GM21423 (cell line): ENCODE measurements at regions not wholly inside any gene's neighbourhood (a gene's known extent, or its start where the extent isn't known, plus 50 kb on each side); places are given as distances from the start of the nearest gene placed in this dataset.
"Not testable (repeated sequence)": the region's sequence is repeated elsewhere in the genome, so short reads cannot be mapped to it uniquely, and the experiment has no call there.

Experiments used
- ATAC-seq: cut with Tn5 transposase; IDR thresholded peaks from one replicate; pipeline ENCODE4 v1.9.1; 2021; ENCODE audit warnings: mild to moderate bottlenecking, moderate library complexity; ENCODE audit not compliant: unreplicated experiment

DNA sequence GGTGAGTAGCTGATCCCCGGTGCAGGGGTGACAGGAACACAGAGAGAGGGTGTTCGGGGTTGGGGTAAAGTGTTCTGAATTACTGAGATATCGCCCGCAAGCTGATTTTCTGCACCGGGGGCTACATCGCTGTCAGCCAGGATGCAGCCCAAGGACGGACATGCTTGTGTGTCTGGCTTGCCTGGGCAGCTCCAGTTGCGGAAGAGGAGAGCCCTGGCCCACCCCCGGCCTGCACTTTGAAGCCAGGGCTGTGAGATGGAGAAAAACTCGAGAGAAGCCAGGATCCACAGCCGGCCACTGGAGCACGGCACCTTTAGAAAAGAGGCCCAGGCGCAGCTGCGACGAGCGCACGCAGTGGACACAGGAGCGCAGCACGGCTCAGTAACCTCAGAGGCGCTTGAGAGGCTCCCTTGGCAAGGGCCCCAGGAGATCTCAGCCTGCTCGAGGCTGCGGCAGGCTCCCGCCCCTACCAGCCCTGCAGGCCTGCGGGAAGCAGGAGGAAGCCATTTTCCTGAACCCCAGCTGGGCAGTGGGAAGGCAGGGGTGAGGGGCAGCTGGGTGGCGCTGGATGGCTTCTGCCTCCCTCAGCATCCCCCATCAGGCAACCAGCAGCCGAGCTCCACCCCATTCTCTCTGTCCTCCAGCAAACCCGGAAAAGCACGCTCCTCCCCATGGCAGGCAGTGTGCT, 59.2 kb downstream of the C9orf50 start:
- no peak for ATAC-seq

- no peak for ATAC-seq
Observed at GRCh38 chr9:129560881-129561306, 60.0 kb downstream of the C9orf50 start.

- no peak for ATAC-seq
Observed at GRCh38 chr9:129559506-129559881, 61.4 kb downstream of the C9orf50 start.

GRCh38 chr9:129558551-129559505, 62.1 kb downstream of the C9orf50 start:
- ATAC-seq: no peak

GRCh38 chr9:129558063-129558550, 62.8 kb downstream of the C9orf50 start:
- ATAC-seq: no peak

DNA sequence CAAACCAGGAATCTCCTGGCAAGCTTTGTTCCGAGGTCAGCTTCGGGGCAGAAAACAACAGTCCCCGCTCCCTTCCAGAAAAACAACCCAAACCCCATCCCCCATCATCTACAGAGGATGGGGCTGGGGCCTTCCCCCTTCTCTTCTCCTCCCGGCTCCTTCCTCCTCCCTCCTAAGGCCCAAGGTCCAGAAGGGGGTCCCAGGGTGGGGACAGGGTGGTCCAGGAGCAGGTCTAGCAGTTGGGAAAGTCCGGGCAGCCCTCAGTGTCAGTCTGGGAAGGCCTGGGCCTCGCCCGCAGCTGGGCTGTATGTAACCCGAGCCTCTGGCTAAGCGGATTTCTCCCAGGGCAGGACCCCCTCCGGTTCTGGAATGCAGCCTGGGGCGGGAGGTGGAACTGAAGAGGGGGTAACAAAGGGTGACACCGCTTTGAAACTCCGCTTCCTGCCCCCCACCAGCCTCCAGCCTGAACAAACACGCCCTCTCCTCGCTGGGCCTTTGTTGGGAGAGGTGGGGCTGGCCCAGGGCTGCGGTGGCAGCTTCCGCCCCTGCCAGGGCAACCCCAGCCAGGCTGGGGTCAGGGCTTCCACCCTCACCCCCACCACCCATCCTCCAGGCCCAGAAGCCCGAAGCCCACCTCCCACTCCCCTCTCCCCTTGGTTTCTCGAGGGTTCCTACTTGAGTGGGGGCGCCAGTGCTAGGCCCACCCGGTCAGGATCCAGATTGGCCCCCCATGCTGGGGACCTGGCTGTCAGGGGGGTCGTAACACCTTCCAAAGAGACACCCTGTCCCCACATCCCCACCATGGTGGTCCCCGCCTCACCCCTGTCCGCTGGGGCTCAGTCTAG, 63.5 kb downstream of the C9orf50 start:
- ATAC-seq: no peak

DNA sequence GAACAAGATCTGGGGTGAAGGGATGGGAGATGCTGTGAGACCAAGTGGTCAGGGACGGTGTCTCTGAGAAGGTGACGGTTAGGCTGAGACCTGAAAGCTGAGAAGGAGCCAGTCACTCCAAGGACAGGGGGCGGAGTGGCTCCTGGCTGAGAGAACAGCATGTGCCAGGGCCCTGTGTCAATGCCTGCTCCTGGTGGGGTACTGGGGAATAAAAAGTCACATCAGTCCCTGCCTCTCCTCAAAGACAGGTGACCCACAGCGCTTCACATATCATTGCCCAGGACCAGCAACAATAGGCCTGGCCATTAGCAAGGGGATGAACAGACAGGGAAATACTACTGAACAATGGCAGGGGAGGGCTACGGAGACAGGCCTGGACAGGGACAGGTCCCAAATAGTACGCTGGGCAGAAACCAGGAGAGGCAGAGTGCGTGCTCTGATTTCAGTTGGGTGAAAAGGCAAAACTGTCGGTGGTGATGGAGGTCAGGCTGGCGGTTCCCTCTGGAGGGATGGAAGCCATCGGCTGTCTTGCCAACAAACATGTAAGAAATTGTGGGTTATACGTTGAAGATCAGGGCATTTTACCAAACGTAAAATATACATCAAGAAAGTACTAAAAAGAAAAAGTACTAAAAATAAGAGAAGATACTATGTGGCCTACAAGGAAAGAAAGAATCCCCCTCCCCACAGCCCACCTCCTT, 64.3 kb downstream of the C9orf50 start:
- ATAC-seq: no peak

- ATAC-seq: no peak
Observed at GRCh38 chr9:129555512-129556215, 65.2 kb downstream of the C9orf50 start.

- ATAC-seq: no peak
Observed at GRCh38 chr9:129554649-129555048, 66.3 kb downstream of the C9orf50 start.

DNA sequence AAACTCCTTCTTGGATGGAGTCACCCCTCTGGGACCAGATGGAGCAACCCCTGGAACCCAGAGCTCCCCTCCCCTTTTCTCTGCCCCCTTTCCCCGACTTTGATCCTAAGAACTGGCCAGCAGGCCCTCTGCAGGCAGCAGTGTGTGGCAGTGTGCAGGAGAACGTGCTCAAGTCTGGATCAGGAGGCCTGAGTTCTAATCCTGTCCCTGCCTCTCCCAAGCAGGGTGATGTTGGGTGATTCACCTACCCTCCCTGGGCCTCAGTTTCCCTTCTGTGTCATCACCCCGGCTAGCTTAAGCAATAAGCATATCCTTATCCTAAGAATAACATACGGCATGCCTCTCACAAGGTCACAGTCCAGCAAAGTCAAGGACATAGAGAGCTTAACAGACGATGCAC, 67.6 kb downstream of the C9orf50 start:
- ATAC-seq: no peak

- no peak for ATAC-seq
Observed at GRCh38 chr9:129552064-129552463, 68.8 kb downstream of the C9orf50 start.

DNA sequence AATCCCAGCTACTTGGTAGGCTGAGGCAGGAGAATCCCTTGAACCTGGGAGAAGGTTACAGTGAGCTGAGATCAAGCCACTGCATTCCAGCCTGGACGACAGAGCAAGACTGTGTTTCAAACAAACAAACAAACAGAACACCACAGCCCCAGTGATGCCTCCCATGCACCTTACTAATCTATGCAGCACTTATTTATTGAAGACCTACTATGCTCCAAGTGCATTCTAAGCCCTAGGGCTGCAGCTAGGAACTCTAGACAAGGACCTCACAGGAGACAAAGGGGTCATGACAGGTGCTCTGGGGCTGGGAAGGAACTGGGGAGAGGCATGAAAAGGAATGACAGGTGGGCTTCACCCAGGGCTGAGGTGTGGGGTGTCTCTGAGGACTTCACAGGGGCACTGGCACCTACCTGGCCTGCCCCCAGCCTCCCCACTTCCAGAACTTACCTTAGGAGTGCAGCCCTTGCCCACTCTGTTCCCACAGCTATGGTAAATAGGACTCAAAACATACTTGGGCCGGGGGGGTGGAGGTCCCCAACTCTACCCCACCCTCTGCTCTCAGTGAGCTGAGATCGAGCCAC, 69.4 kb downstream of the C9orf50 start:
- ATAC-seq: no peak

DNA sequence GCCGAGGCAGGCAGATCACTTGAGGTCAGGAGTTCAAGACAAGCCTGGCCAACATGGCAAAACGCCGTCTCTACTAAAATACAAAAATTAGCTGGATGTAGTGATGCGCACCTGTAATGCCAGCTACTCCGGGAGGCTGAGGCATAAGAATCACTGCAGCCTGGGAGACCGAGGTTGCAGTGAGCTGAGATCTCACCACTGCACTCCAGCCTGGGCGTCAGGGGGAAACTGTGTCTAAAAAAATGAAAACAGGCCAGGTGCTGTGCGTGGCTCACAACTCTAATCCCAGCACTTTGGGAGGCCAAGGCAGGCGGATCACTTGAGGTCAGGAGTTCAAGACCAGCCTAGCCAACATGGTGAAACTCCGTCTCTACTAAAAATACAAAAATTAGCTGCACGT, 69.9 kb downstream of the C9orf50 start:
- ATAC-seq: not testable (repeated sequence)

DNA sequence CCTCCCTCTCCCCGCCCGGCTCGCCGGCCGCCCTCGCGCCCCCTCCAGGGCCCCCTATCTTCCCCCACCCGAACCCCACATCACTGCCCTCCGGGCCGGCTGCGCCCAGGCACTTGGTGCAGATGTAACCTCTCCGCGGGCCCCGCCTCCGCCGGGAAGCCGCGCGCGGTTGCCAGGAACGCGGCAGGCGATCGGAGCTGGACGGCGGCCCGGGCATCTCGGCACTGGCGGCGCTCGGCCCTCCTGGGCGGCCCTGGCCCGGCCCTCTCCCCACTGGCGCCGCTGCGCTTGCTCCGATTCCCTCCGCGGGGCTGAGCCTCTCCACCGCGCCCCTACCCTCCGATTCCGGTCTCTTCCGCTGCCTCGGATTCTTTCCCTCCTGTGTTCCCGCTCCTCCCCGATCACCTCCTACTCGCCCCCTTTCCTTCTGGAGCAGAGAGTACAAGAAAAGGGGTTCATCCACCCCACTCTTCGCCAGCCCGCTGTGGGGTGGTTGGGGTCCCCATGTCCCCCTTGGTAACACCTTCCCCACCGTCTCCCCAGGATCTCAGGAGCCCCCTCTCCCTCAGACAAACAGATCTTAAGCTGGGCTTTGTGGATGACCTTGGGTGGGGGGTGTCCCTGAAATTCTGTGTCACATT, 70.6 kb downstream of the C9orf50 start:
- no peak for ATAC-seq

DNA sequence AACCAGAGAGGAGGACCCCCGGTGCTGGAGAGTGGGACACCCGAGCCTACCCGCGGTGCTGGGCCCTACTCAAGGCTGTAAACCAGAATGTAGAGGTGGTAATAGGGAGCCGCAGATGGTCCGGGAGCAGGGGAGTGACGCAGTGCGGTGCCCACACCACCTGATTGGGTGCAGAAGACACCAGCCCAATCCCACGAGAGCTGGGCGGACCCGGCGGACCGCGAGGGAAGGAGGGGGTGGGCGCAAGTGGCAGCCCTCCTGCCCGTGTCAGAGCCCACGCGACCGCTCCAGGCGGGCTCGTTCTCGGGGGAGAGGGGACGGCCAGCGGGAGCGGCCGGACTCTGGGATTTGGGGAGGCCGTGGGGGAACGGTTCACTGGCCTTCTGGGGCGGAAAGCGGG, 71.2 kb downstream of the C9orf50 start:
- ATAC-seq: no peak

DNA sequence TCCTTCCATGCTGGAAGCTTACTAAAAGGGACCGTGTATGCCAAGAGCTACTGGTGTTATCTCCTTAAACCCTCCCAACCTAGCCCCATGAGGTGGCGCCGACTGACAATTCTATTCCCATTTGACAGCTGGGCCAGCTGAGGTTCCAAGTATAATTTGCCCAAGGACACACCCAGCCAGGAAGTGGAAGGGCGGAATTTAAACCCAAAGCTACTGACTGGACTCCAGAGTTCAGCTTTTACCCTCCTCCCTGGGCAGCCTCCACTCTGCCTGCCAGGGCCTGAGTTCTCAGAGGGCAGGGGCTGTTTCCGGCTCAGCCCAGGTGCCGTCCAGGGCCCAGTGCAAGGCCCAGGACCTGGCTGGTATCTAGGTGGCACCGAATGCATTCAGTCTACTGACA, 71.8 kb downstream of the C9orf50 start:
- ATAC-seq: no peak

- no peak for ATAC-seq
Observed at GRCh38 chr9:129548571-129549135, 72.2 kb downstream of the C9orf50 start.

DNA sequence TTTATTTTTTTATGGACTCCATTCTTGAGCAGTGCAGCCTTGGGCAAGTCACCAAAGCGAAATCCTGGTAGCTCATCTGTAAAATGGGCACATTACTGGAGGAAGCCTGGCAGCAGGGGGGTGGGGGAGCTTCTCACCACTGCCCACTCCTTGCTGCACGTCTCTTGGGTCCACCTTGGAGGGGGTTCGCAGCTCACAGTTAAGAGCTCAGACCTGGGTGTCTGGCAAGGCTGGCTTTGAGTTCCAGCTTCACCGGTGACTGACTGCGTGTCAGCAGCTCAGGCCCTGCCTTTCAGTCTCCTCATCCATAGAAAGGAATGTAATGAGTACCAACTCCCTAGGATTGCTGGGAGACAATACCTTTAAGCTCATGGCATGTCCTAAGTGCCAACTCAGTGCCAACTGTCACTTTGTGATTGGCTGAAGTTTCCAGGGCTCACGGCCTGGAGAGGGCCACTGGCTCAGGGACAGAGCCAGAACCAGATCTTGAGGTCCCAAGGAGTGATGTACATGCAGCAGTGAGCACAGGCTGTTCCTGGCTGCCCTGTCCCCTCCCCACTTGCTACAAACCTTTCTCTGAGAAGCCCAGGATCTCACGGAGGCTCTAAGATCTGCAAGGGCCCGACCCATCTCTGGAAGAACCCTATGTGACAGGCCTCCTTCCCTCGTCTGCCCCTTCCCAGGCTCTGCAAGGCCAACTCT, 72.9 kb downstream of the C9orf50 start:
- ATAC-seq: no peak
